HL-60 (cell line): ENCODE measurements at regions not wholly inside any gene's neighbourhood (a gene's known extent, or its start where the extent isn't known, plus 50 kb on each side); places are given as distances from the start of the nearest gene placed in this dataset.

Source experiments
- POLR2AphosphoS5 ChIP-seq: IDR thresholded peaks from 2 replicates; pipeline ENCODE4 v1.6.1; 2012; ENCODE audit warnings: low read depth
- TF ChIP-seq, protein P1 (sequence below): IDR thresholded peaks from one replicate; pipeline ENCODE4 v1.5.1; 2011; ENCODE audit warnings: low read length, control low read depth, inconsistent platforms; ENCODE audit not compliant: insufficient read depth

DNA sequence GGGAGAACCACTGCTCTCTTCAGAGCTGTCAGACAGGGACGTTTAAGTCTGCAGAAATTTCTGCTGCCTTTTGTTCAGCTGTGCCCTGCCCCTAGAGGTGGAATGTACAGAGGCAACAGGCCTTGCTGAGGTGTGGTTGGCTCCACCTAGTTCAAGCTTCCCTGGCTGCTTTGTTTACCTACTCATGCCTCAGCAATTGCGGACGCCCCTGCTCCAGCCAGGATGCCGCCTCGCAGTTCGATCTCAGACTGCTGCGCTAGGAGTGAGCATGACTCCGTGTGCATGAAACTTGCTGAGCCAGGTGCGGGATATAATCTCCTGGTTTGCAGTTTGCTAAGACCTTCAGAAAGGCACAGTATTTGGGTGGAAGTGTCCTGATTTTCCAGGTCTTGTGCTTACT, 70.9 kb downstream of the MAGEB5 start:
- no peak for TF ChIP-seq POLR2AphosphoS5
- TF ChIP-seq, protein P1, sequence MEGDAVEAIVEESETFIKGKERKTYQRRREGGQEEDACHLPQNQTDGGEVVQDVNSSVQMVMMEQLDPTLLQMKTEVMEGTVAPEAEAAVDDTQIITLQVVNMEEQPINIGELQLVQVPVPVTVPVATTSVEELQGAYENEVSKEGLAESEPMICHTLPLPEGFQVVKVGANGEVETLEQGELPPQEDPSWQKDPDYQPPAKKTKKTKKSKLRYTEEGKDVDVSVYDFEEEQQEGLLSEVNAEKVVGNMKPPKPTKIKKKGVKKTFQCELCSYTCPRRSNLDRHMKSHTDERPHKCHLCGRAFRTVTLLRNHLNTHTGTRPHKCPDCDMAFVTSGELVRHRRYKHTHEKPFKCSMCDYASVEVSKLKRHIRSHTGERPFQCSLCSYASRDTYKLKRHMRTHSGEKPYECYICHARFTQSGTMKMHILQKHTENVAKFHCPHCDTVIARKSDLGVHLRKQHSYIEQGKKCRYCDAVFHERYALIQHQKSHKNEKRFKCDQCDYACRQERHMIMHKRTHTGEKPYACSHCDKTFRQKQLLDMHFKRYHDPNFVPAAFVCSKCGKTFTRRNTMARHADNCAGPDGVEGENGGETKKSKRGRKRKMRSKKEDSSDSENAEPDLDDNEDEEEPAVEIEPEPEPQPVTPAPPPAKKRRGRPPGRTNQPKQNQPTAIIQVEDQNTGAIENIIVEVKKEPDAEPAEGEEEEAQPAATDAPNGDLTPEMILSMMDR = no peak
